GM21576 (cell line): ENCODE measurements at regions not wholly inside any gene's neighbourhood (a gene's known extent, or its start where the extent isn't known, plus 50 kb on each side); places are given as distances from the start of the nearest gene placed in this dataset.
"Not testable (repeated sequence)": the region's sequence is repeated elsewhere in the genome, so short reads cannot be mapped to it uniquely, and the experiment has no call there.

Experiments
- ATAC-seq: cut with Tn5 transposase; IDR thresholded peaks from one replicate; pipeline ENCODE4 v1.9.1; 2021; ENCODE audit warnings: mild to moderate bottlenecking, moderate library complexity; ENCODE audit not compliant: unreplicated experiment

- ATAC-seq = no peak
These were observed 163.6 kb upstream of the SETMAR start for GRCh38 chr3:4139462-4140140.

GRCh38 chr3:4140921-4141320 is 162.2 kb upstream of the SETMAR start:
- ATAC-seq = no peak

GRCh38 chr3:4147556-4148118 is 155.5 kb upstream of the SETMAR start:
- no peak for ATAC-seq

GRCh38 chr3:4149296-4149695 is 153.9 kb upstream of the SETMAR start:
- no peak for ATAC-seq

- ATAC-seq = no peak
These were observed 152.4 kb upstream of the SETMAR start for GRCh38 chr3:4150816-4151215.

GRCh38 chr3:4151859-4152258 is 151.3 kb upstream of the SETMAR start:
- ATAC-seq = no peak

- ATAC-seq = no peak
These were observed 149.4 kb upstream of the SETMAR start for GRCh38 chr3:4153771-4154170.

- ATAC-seq = no peak
These were observed 144.8 kb upstream of the SETMAR start for GRCh38 chr3:4158329-4158728.

- no peak for ATAC-seq
These were observed 141.1 kb upstream of the SETMAR start for GRCh38 chr3:4162096-4162495.

- no peak for ATAC-seq
These were observed 140.2 kb upstream of the SETMAR start for GRCh38 chr3:4163011-4163410.

- no peak for ATAC-seq
These were observed 136.6 kb upstream of the SETMAR start for GRCh38 chr3:4166540-4166939.

GRCh38 chr3:4167230-4167629 is 135.9 kb upstream of the SETMAR start:
- not testable (repeated sequence) for ATAC-seq

GRCh38 chr3:4174791-4175190 is 128.4 kb upstream of the SETMAR start:
- no peak for ATAC-seq

GRCh38 chr3:4191971-4192370 is 111.2 kb upstream of the SETMAR start:
- no peak for ATAC-seq

- ATAC-seq = no peak
These were observed 108.2 kb upstream of the SETMAR start for GRCh38 chr3:4195006-4195405.

- no peak for ATAC-seq
These were observed 106.5 kb upstream of the SETMAR start for GRCh38 chr3:4196506-4197147.

- ATAC-seq = no peak
These were observed 105.5 kb upstream of the SETMAR start for GRCh38 chr3:4197670-4198069.

- ATAC-seq = no peak
These were observed 104.7 kb upstream of the SETMAR start for GRCh38 chr3:4198491-4198890.

GRCh38 chr3:4204776-4205175 is 98.4 kb upstream of the SETMAR start:
- ATAC-seq = not testable (repeated sequence)

- ATAC-seq = no peak
These were observed 95.5 kb upstream of the SETMAR start for GRCh38 chr3:4207672-4208071.

GRCh38 chr3:4208556-4208955 is 94.6 kb upstream of the SETMAR start:
- ATAC-seq = no peak

GRCh38 chr3:4211610-4212009 is 91.6 kb upstream of the SETMAR start:
- no peak for ATAC-seq
